Neuronal stem cell (in vitro differentiated cells): ENCODE measurements at regions not wholly inside any gene's neighbourhood (a gene's known extent, or its start where the extent isn't known, plus 50 kb on each side); places are given as distances from the start of the nearest gene placed in this dataset.

Source experiments
- DNase-seq: peaks from one replicate; pipeline ENCODE4 v3.0.0-alpha.2; 2013; ENCODE audit warnings: low spot score
- H2AFZ ChIP-seq: one replicate; pipeline ENCODE4 v1.6.1; 2013; ENCODE audit warnings: mild to moderate bottlenecking, low read length, inconsistent platforms
- H2AK5ac ChIP-seq: 2 replicates; pipeline ENCODE4 v1.6.1; 2013; ENCODE audit warnings: low read depth, mild to moderate bottlenecking, inconsistent platforms, low read length, moderate library complexity, mixed read lengths
- H2BK120ac ChIP-seq: 2 replicates; pipeline ENCODE4 v1.6.1; 2013; ENCODE audit warnings: low read depth, mild to moderate bottlenecking, inconsistent platforms, low read length, moderate library complexity, mixed read lengths
- H2BK12ac ChIP-seq: one replicate; pipeline ENCODE4 v1.6.1; 2013; ENCODE audit warnings: low read length, inconsistent platforms
- H2BK15ac ChIP-seq: 2 replicates; pipeline ENCODE4 v1.6.1; 2013; ENCODE audit warnings: mild to moderate bottlenecking, low read length, inconsistent platforms, mixed read lengths
- H2BK5ac ChIP-seq: one replicate; pipeline ENCODE4 v1.6.1; 2013; ENCODE audit warnings: inconsistent platforms, mild to moderate bottlenecking, low read length, moderate library complexity
- H3K14ac ChIP-seq: one replicate; pipeline ENCODE4 v1.6.1; 2013; ENCODE audit warnings: low read length, inconsistent platforms
- H3K18ac ChIP-seq: 2 replicates; pipeline ENCODE4 v1.6.1; 2013; ENCODE audit warnings: low read length, inconsistent platforms
- H3K23ac ChIP-seq: 2 replicates; pipeline ENCODE4 v1.6.1; 2013; ENCODE audit warnings: low read depth, mild to moderate bottlenecking, mixed read lengths, low read length, inconsistent platforms; ENCODE audit not compliant: poor library complexity
- H3K27ac ChIP-seq: replicated peaks from 3 replicates; pipeline ENCODE4 v1.5.1; 2013; ENCODE audit warnings: low read length, inconsistent platforms
- H3K27me3 ChIP-seq, 3 experiments: 2 replicates each; pipeline ENCODE4 v1.6.1; 2013; ENCODE audit warnings: low read length in 3 of 3, mild to moderate bottlenecking in 2 of 3, inconsistent platforms in 1 of 3, low read depth in 1 of 3, mixed read lengths in 1 of 3, moderate library complexity in 1 of 3; ENCODE audit not compliant: control insufficient read depth in 3 of 3, insufficient read depth in 3 of 3
- H3K36me3 ChIP-seq, 2 donors: replicated peaks in 1 of 2; 2 replicates each; pipeline ENCODE4 v1.6.1; 2013; ENCODE audit warnings: low read length in 2 of 2; ENCODE audit not compliant: control insufficient read depth in 2 of 2, insufficient read depth in 2 of 2
- H3K4ac ChIP-seq: 2 replicates; pipeline ENCODE4 v1.6.1; 2013; ENCODE audit warnings: inconsistent platforms, mild to moderate bottlenecking, low read length, moderate library complexity
- H3K4me1 ChIP-seq, 2 donors: 1 replicate in 1 of 2; 2 replicates in 1 of 2; pipeline ENCODE4 v1.6.1; 2013; ENCODE audit warnings: low read length in 2 of 2, low read depth in 1 of 2; ENCODE audit not compliant: control insufficient read depth in 2 of 2, insufficient read depth in 1 of 2
- H3K4me2 ChIP-seq: one replicate; pipeline ENCODE4 v1.6.1; 2013; ENCODE audit warnings: mild to moderate bottlenecking, low read length, inconsistent platforms; ENCODE audit not compliant: insufficient read depth, poor library complexity, severe bottlenecking
- H3K4me3 ChIP-seq, 2 donors: 2 replicates each; pipeline ENCODE4 v1.5.1; 2013; ENCODE audit warnings: low read length in 2 of 2, mild to moderate bottlenecking in 2 of 2, inconsistent platforms in 1 of 2, moderate library complexity in 1 of 2
- H3K79me1 ChIP-seq: one replicate; pipeline ENCODE4 v1.6.1; 2013; ENCODE audit warnings: low read depth, mild to moderate bottlenecking, inconsistent platforms, low read length, moderate library complexity
- H3K9ac ChIP-seq: one replicate; pipeline ENCODE4 v1.6.1; 2013; ENCODE audit warnings: mild to moderate bottlenecking, low read depth, low read length, inconsistent platforms; ENCODE audit not compliant: poor library complexity
- H3K9me3 ChIP-seq, 2 donors: replicated peaks in 1 of 2; 2 replicates each; pipeline versions ENCODE3 to v1.6.1; 2013; ENCODE audit warnings: low read length in 2 of 2, mild to moderate bottlenecking in 2 of 2, inconsistent platforms in 1 of 2, low read depth in 1 of 2, mixed read lengths in 1 of 2, moderate library complexity in 1 of 2; ENCODE audit not compliant: control insufficient read depth in 2 of 2, insufficient read depth in 1 of 2
- H4K8ac ChIP-seq: one replicate; pipeline ENCODE4 v1.6.1; 2013; ENCODE audit warnings: low read depth, mild to moderate bottlenecking, inconsistent platforms, low read length, moderate library complexity
- H4K91ac ChIP-seq: one replicate; pipeline ENCODE4 v1.6.1; 2013; ENCODE audit warnings: low read length, low read depth, mild to moderate bottlenecking, inconsistent platforms; ENCODE audit not compliant: poor library complexity
- WGBS, 2 donors: extraction: QIAGEN DNeasy Blood & Tissue Kit; methylation state at CpG; one replicate each; pipeline ENCODE4 v1.1.7; 2013; ENCODE audit warnings: missing lambda C conversion rate in 2 of 2, mixed read lengths in 1 of 2; ENCODE audit not compliant: insufficient read length in 2 of 2, insufficient replicate concordance in 1 of 2; ENCODE audit errors: extremely low coverage in 2 of 2; 5-methylcytosine and 5-hydroxymethylcytosine counted together

- WGBS, 2 donors, result no CpG with 5 or more reads among the region's 3 CpGs
- Histone ChIP-seq H3K4me2 (no peak overlapping the region), H3K4me1 (peaks cover 3 to 9% of the 10 kb centered on the region in 2 donors), H2BK5ac (no peak overlapping the region), H4K91ac (no peak overlapping the region), H3K27me3 (no peaks in the 10 kb centered on the region), H3K27ac (no peak overlapping the region), H2AK5ac (no peak overlapping the region), H3K18ac (peak overlapping the region; percentile 78), H3K36me3 (no peaks in the 10 kb centered on the region), H3K9me3 (no peaks in the 10 kb centered on the region), H3K23ac (no peak overlapping the region), H3K4ac (no peak overlapping the region), H3K14ac (no peak overlapping the region), H3K9ac (no peak overlapping the region), H2BK120ac (no peak overlapping the region), H2BK12ac (no peak overlapping the region), H2BK15ac (no peak overlapping the region), H4K8ac (no peak overlapping the region), H2AFZ (peak overlapping the region; percentile 58), H3K4me3 (no peak overlapping the region), H3K79me1 (no peaks in the 10 kb centered on the region)
- DNase-seq, result no peak
These were observed 1028.6 kb downstream of the MCTP2 start for GRCh38 chr15:95259965-95260364.

GRCh38 chr15:95260856-95261255 is 1029.5 kb downstream of the MCTP2 start:
- H3K27ac ChIP-seq, result no peak overlapping the region
- H4K91ac ChIP-seq, result no peak overlapping the region
- H3K4me1 ChIP-seq, result peaks cover 3 to 10% of the 10 kb centered on the region in 2 donors
- H2BK12ac ChIP-seq, result no peak overlapping the region
- H3K4ac ChIP-seq, result no peak overlapping the region
- no peaks in the 10 kb centered on the region for H3K9me3 ChIP-seq
- H3K18ac ChIP-seq, result no peak overlapping the region
- H2AFZ ChIP-seq, result no peak overlapping the region
- H3K9ac ChIP-seq, result no peak overlapping the region
- no CpG with 5 or more reads among the region's 5 CpGs for WGBS, 2 donors
- H2BK15ac ChIP-seq, result no peak overlapping the region
- no peak overlapping the region for H3K14ac ChIP-seq
- H3K79me1 ChIP-seq, result no peaks in the 10 kb centered on the region
- no peak overlapping the region for H2BK5ac ChIP-seq
- no peaks in the 10 kb centered on the region for H3K36me3 ChIP-seq
- H2BK120ac ChIP-seq, result no peak overlapping the region
- no peak overlapping the region for H3K4me2 ChIP-seq
- no peak overlapping the region for H2AK5ac ChIP-seq
- no peaks in the 10 kb centered on the region for H3K27me3 ChIP-seq
- no peak overlapping the region for H4K8ac ChIP-seq
- H3K23ac ChIP-seq, result no peak overlapping the region
- H3K4me3 ChIP-seq, result no peak overlapping the region
- DNase-seq, result no peak

- no peaks in the 10 kb centered on the region for H3K79me1 ChIP-seq
- no peaks in the 10 kb centered on the region for H3K36me3 ChIP-seq
- no peaks in the 10 kb centered on the region for H3K9me3 ChIP-seq
- H3K27me3 ChIP-seq, result no peaks in the 10 kb centered on the region
- H4K91ac ChIP-seq, result no peak overlapping the region
- no peak overlapping the region for H3K14ac ChIP-seq
- no peak overlapping the region for H3K23ac ChIP-seq
- DNase-seq, result no peak
- no peak overlapping the region for H3K9ac ChIP-seq
- no peak overlapping the region for H3K4me2 ChIP-seq
- no peak overlapping the region for H2AK5ac ChIP-seq
- H2BK15ac ChIP-seq, result no peak overlapping the region
- H2BK120ac ChIP-seq, result no peak overlapping the region
- no peak overlapping the region for H4K8ac ChIP-seq
- H3K4me1 ChIP-seq, result peaks cover 3 to 9% of the 10 kb centered on the region in 2 donors
- H2AFZ ChIP-seq, result no peak overlapping the region
- no peak overlapping the region for H2BK12ac ChIP-seq
- H3K4ac ChIP-seq, result no peak overlapping the region
- no peak overlapping the region for H2BK5ac ChIP-seq
- no peak overlapping the region for H3K18ac ChIP-seq
- H3K4me3 ChIP-seq, result no peak overlapping the region
- WGBS, 2 donors, result no CpG with 5 or more reads among the region's 3 CpGs
- H3K27ac ChIP-seq, result no peak overlapping the region
These were observed 1030.2 kb downstream of the MCTP2 start for GRCh38 chr15:95261546-95261945.

DNA sequence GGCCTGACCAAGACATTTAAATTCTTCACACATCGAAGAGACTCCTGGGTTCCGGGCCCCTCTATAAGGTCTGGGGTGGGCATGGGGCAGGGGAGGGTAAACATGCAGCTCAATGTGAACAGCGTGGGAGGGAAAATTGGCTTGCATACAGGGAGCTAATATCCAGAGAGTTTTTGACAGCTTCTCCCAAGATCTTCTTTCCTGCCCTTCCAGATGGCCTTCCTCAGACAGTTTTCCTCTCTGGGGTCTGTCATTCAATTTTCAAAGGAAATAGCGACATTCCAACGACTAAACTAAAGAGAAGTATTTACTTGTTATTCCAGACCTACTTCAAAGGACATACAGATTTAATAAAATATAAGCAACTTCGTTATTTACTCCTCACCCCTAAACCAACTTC is 1030.6 kb downstream of the MCTP2 start:
- H2AFZ ChIP-seq, result no peak overlapping the region
- no peak for DNase-seq
- peaks cover 3 to 9% of the 10 kb centered on the region in 2 donors for H3K4me1 ChIP-seq
- H2BK12ac ChIP-seq, result no peak overlapping the region
- no peak overlapping the region for H2BK15ac ChIP-seq
- no peak overlapping the region for H3K23ac ChIP-seq
- H4K8ac ChIP-seq, result no peak overlapping the region
- no peak overlapping the region for H3K14ac ChIP-seq
- H2BK5ac ChIP-seq, result no peak overlapping the region
- H3K9me3 ChIP-seq, result no peaks in the 10 kb centered on the region
- H3K79me1 ChIP-seq, result no peaks in the 10 kb centered on the region
- H3K9ac ChIP-seq, result no peak overlapping the region
- no peaks in the 10 kb centered on the region for H3K36me3 ChIP-seq
- H3K27ac ChIP-seq, result no peak overlapping the region
- H2AK5ac ChIP-seq, result no peak overlapping the region
- H2BK120ac ChIP-seq, result no peak overlapping the region
- H3K27me3 ChIP-seq, result no peaks in the 10 kb centered on the region
- H3K4me3 ChIP-seq, result no peak overlapping the region
- WGBS, 2 donors, result 100% methylated on average over 1 of the region's 6 CpGs; no CpG with 5 or more reads in 1 of the 2 donors
- no peak overlapping the region for H3K4me2 ChIP-seq
- no peak overlapping the region for H3K4ac ChIP-seq
- H4K91ac ChIP-seq, result no peak overlapping the region
- no peak overlapping the region for H3K18ac ChIP-seq
